WERI-Rb-1 (cell line): ENCODE measurements at regions not wholly inside any gene's neighbourhood (a gene's known extent, or its start where the extent isn't known, plus 50 kb on each side); places are given as distances from the start of the nearest gene placed in this dataset.

Source experiments
- DNase-seq: peaks from one replicate; pipeline ENCODE4 v3.0.0-alpha.2; 2020
- H3K27ac ChIP-seq: fragments of 250-450 bp; sonication (Bioruptor Pico); 2 replicates; pipeline ENCODE4 v1.5.1; 2020; ENCODE audit warnings: mild to moderate bottlenecking, moderate library complexity
- H3K27me3 ChIP-seq: fragments of 250-450 bp; sonication (Bioruptor Pico); 2 replicates; pipeline ENCODE4 v1.5.1; 2021; ENCODE audit warnings: mild to moderate bottlenecking, low read depth, moderate library complexity; ENCODE audit not compliant: insufficient read depth, severe bottlenecking
- H3K36me3 ChIP-seq: fragments of 250-450 bp; sonication (Bioruptor Pico); 2 replicates; pipeline ENCODE4 v1.5.1; 2020; ENCODE audit warnings: mild to moderate bottlenecking, moderate library complexity
- H3K4me3 ChIP-seq: 2 replicates; pipeline ENCODE4 v1.5.1; 2011; ENCODE audit warnings: low read depth, mild to moderate bottlenecking, control low read depth, low read length
- H3K9me3 ChIP-seq: fragments of 250-450 bp; sonication (Bioruptor Pico); 2 replicates; pipeline ENCODE4 v1.5.1; 2021; ENCODE audit warnings: mild to moderate bottlenecking, moderate library complexity; ENCODE audit not compliant: severe bottlenecking
- TF ChIP-seq, protein P1 (sequence below): IDR thresholded peaks from 2 replicates; pipeline ENCODE4 v1.5.1; 2011; ENCODE audit warnings: low read depth, mild to moderate bottlenecking, control low read depth, inconsistent platforms, low read length

DNA sequence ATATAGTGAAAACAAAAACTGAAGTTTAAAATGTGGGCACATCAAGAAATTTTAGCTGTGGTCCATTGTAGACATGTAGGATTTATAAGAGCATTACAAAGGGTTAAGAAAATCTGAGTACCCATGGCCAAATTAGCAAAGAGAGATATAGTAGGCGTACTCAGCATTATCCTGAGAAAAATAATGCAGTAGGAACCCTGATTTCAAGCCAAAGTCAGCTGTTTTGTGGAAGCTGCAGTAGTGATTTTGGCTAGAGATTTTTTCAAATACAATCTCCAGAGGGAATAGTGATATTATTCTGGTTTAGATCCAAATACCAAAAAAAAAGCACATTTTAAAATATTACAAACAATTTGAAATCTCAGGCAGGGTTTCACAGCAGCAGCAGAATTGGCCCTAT is 450.9 kb downstream of the FBXO15 start:
- TF ChIP-seq, protein P1, sequence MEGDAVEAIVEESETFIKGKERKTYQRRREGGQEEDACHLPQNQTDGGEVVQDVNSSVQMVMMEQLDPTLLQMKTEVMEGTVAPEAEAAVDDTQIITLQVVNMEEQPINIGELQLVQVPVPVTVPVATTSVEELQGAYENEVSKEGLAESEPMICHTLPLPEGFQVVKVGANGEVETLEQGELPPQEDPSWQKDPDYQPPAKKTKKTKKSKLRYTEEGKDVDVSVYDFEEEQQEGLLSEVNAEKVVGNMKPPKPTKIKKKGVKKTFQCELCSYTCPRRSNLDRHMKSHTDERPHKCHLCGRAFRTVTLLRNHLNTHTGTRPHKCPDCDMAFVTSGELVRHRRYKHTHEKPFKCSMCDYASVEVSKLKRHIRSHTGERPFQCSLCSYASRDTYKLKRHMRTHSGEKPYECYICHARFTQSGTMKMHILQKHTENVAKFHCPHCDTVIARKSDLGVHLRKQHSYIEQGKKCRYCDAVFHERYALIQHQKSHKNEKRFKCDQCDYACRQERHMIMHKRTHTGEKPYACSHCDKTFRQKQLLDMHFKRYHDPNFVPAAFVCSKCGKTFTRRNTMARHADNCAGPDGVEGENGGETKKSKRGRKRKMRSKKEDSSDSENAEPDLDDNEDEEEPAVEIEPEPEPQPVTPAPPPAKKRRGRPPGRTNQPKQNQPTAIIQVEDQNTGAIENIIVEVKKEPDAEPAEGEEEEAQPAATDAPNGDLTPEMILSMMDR = no peak

DNA sequence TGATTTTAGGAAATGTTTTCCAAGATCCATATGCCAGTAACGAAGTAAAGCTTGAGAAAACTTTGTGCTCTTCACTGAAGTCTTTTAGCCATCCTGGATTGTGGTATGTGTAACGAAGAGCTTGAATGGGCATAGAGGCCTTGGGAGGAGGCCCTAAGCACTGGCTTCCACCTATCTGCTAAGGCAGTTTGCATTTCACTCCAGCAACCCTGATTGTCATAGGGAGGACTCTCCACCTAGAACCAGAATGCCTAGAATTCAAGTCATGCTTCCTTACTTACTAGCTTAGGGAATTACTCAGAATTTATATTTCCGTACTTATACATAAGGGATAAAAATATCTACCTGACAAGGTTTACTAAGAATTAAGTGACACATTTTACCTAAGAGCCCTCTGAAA is 451.5 kb downstream of the FBXO15 start:
- TF ChIP-seq, protein P1 = no peak
- Histone ChIP-seq H3K36me3 (no peaks in the 10 kb centered on the region), H3K9me3 (peaks cover 5% of the 10 kb centered on the region), H3K4me3 (no peak overlapping the region), H3K27me3 (no peaks in the 10 kb centered on the region), H3K27ac (no peak overlapping the region)
- no peak for DNase-seq

More for the DNA sequence above, 450.9 kb downstream of the FBXO15 start:
- Histone ChIP-seq H3K27ac (no peak overlapping the region), H3K36me3 (no peaks in the 10 kb centered on the region), H3K9me3 (peaks cover 5% of the 10 kb centered on the region), H3K4me3 (no peak overlapping the region), H3K27me3 (no peaks in the 10 kb centered on the region)
- no peak for DNase-seq

DNA sequence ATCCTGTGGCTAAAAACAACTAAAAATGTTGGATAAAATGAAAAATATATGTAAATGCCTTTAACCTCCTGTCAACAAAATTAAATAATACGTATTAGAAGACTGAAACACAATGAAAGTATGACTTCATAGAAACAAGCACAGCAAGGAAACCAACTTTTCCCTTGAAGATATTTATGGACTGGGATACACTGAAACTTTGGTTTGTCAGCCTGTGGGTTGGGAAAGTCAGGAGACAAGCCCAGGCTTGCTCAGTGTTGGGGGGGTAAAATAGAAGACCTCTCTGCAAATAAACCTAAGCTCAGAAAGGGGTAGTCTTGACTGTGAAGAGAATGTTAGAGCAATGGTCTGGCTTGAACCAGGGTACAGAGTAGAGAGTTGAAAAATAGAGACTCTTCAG is 454.5 kb downstream of the FBXO15 start:
- H3K27ac ChIP-seq = no peak overlapping the region
- no peaks in the 10 kb centered on the region for H3K36me3 ChIP-seq
- H3K9me3 ChIP-seq = no peaks in the 10 kb centered on the region
- no peak overlapping the region for H3K4me3 ChIP-seq
- TF ChIP-seq, protein P1 = no peak
- H3K27me3 ChIP-seq = no peaks in the 10 kb centered on the region
- no peak for DNase-seq

DNA sequence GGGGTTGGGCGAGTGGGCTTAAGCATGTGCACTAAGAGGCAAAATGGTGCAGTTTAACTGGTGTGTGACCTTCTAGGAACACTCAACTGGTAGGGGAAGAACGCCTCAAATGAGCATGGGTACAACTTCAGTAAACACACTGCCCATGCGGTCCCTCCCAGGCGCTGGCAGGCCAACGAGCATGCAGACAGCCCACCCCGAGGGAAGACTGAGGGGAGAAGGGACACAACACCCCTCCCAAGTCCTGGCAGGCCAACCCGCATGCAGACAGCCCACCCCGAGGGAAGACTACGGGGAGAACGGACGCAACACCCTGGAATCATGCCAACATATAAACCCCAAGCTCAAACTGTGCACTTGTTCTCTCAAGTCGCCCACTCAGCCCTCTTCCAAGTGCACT is 456.0 kb downstream of the FBXO15 start:
- Histone ChIP-seq H3K27me3 (no peaks in the 10 kb centered on the region), H3K9me3 (no peaks in the 10 kb centered on the region), H3K36me3 (no peaks in the 10 kb centered on the region), H3K4me3 (no peak overlapping the region), H3K27ac (no peak overlapping the region)
- TF ChIP-seq, protein P1 = no peak
- DNase-seq = no peak

DNA sequence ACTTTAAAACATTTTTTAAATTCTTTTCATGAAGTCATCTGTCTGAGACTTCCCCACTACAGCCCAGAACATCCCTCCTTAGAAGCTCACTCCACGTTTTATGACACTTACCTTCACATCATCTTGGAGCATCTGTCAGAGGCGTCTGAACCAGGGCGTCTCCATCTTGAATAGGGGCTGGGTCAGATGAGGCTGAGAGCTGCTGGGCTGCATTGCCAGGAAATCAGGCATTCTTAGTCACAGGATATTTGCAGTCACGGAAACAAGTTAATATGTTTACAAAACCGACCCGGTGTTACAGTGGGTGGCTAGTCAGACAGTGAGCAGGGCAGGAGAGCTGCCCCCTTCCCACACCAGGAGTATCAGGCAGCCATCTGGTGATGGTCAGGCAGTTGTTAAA is 456.5 kb downstream of the FBXO15 start:
- H3K27ac ChIP-seq = no peak overlapping the region
- DNase-seq = no peak
- TF ChIP-seq, protein P1 = no peak

DNA sequence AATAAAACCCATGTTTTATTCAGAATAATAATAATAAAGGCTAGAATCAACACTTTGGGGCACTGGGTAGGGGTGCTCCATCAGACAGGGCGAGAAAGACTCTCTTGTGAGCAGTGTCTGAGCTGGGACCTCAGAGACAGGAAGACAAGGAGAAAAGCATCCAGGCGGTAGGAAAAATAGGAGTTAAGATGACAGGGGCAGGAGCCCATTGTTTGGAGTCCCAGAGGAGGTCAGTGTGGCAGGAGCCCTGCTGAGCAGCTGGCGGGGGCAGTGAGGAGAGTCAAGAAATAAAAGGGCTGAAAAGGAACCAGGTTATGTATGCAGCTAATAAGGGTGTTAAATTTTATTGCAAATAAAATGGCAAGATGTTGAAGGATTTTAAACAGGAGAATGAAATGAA is 457.4 kb downstream of the FBXO15 start:
- no peak overlapping the region for H3K27ac ChIP-seq
- no peaks in the 10 kb centered on the region for H3K9me3 ChIP-seq
- TF ChIP-seq, protein P1 = no peak
- H3K27me3 ChIP-seq = no peaks in the 10 kb centered on the region
- H3K4me3 ChIP-seq = no peak overlapping the region
- no peaks in the 10 kb centered on the region for H3K36me3 ChIP-seq
- no peak for DNase-seq

More for the DNA sequence above, 456.5 kb downstream of the FBXO15 start:
- H3K4me3 ChIP-seq = no peak overlapping the region
- no peaks in the 10 kb centered on the region for H3K9me3 ChIP-seq
- H3K27me3 ChIP-seq = no peaks in the 10 kb centered on the region
- no peaks in the 10 kb centered on the region for H3K36me3 ChIP-seq
